Muscle of leg (tissue), 3 donors: ENCODE measurements at regions not wholly inside any gene's neighbourhood (a gene's known extent, or its start where the extent isn't known, plus 50 kb on each side); places are given as distances from the start of the nearest gene placed in this dataset.
"Not testable (repeated sequence)": the region's sequence is repeated elsewhere in the genome, so short reads cannot be mapped to it uniquely, and the experiment has no call there.

Source experiments
- DNase-seq: peaks from one replicate; pipeline ENCODE4 v3.0.0; 2013
- H3K27ac ChIP-seq: one replicate; pipeline ENCODE4 v1.5.1; 2013; ENCODE audit warnings: mild to moderate bottlenecking, low read length, control low read depth
- H3K27me3 ChIP-seq: one replicate; pipeline ENCODE4 v1.6.1; 2013; ENCODE audit warnings: low read length; ENCODE audit not compliant: control insufficient read depth, insufficient read depth
- H3K36me3 ChIP-seq: one replicate; pipeline ENCODE4 v1.6.1; 2013; ENCODE audit warnings: low read length; ENCODE audit not compliant: control insufficient read depth, insufficient read depth
- H3K4me1 ChIP-seq: one replicate; pipeline ENCODE4 v1.6.1; 2013; ENCODE audit warnings: low read length; ENCODE audit not compliant: control insufficient read depth, insufficient read depth
- H3K4me3 ChIP-seq: one replicate; pipeline ENCODE4 v1.5.1; 2013; ENCODE audit warnings: low read length, control low read depth
- H3K9me3 ChIP-seq: replicated peaks from 2 replicates; pipeline ENCODE4 v1.6.1; 2013; ENCODE audit warnings: low read depth, low read length; ENCODE audit not compliant: control insufficient read depth
- WGBS: methylation state at CpG from one replicate; pipeline ENCODE4 v1.1.5; 2013; ENCODE audit warnings: missing lambda C conversion rate; ENCODE audit not compliant: insufficient coverage; 5-methylcytosine and 5-hydroxymethylcytosine counted together

- WGBS = no CpG with 5 or more reads among the region's 4 CpGs
- H3K36me3 ChIP-seq, H3K9me3 ChIP-seq, H3K27me3 ChIP-seq, H3K27ac ChIP-seq, H3K4me1 ChIP-seq, DNase-seq, H3K4me3 ChIP-seq: not testable (repeated sequence)
These were observed 159.4 kb upstream of the RPS23 start for GRCh38 chr5:82437565-82437964.

GRCh38 chr5:82436291-82436690 lies 158.1 kb upstream of the RPS23 start:
- DNase-seq = no peak
- H3K9me3 ChIP-seq = no peaks in the 10 kb centered on the region
- no peaks in the 10 kb centered on the region for H3K36me3 ChIP-seq
- no CpG with 5 or more reads among the region's 2 CpGs for whole genome bisulfite sequencing
- H3K27ac ChIP-seq = no peak overlapping the region
- H3K4me3 ChIP-seq = no peak overlapping the region
- no peaks in the 10 kb centered on the region for H3K4me1 ChIP-seq
- H3K27me3 ChIP-seq = no peaks in the 10 kb centered on the region

DNA sequence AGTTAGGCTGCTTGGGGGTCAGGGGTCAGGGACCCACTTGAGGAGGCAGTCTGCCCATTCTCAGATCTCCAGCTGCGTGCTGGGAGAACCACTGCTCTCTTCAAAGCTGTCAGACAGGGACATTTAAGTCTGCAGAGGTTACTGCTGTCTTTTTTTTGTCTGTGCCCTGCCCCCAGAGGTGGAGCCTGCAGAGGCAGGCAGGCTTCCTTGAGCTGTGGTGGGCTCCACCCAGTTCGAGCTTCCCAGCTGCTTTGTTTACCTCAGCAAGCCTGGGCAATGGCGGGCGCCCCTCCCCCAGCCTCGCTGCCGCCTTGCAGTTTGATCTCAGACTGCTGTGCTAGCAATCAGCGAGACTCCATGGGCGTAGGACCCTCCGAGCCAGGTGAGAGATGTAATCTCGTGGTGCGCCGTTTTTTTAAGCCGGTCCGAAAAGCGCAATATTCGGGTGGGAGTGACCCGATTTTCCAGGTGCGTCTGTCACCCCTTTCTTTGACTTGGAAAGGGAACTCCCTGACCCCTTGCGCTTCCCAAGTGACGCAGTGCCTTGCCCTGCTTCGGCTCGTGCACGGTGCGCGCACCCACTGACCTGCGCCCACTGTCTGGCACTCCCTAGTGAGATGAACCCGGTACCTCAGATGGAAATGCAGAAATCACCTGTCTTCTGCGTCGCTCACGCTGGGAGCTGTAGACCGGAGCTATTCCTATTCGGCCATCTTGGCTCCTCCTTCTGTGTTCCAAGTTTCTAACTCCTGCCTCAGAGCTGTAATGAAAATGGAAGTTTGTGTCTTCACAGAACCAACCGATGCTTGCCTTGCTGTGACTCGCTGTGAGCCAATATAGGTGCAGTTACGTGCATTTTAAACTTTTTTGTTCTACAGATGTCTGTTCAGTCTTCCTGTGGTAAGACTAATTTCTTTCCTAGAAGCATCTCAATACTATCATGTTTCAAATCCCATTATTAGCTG lies 156.8 kb upstream of the RPS23 start:
- not testable (repeated sequence) for H3K36me3 ChIP-seq, H3K4me1 ChIP-seq, H3K9me3 ChIP-seq, H3K4me3 ChIP-seq, H3K27ac ChIP-seq, DNase-seq, H3K27me3 ChIP-seq
- 98% methylated on average over 10 of the region's 35 CpGs for WGBS

DNA sequence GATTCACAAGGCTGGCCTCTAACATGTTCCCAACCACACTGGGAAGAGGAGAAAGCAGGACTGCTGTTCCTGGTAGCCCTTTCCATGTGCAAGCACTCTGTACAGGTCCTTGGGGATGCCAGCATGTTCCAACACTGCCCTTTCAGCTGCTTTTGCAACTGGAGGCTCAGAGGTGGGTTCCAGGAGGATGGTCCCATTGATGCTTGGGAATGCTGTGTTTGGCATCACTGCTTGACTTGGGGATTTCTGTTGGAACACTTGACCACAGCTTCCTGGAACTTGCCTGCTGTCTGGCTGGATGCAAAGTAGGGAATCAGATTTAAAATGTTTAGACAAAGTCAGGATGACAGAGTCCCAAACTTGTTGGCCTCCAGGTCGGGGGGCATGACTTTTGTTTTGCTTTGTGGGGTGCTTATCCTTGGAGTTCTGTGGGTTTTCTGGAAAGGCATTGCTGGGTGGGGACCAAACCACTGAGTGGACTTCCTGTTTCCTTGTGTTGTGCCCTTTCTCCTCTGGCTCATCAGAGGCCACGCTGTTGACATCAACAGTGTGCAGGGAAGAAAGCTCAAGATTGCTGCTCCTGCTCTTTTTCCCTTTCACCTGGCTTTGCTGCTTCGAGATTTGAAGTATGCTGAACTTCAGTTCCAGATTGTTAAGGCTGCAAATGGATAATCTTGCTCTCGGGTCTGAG lies 148.5 kb upstream of the RPS23 start:
- no peak overlapping the region for H3K4me3 ChIP-seq
- H3K36me3 ChIP-seq = no peaks in the 10 kb centered on the region
- H3K9me3 ChIP-seq = no peaks in the 10 kb centered on the region
- WGBS = 65% methylated on average over 3 of the region's 4 CpGs
- peaks cover 16% of the 10 kb centered on the region for H3K4me1 ChIP-seq
- peak overlapping the region; percentile 31 for H3K27ac ChIP-seq
- DNase-seq = peak; percentile 43
- no peaks in the 10 kb centered on the region for H3K27me3 ChIP-seq

GRCh38 chr5:82425591-82425990 lies 147.4 kb upstream of the RPS23 start:
- H3K27me3 ChIP-seq = no peaks in the 10 kb centered on the region
- peak; percentile 74 for DNase-seq
- 17% methylated on average over 1 of the region's 3 CpGs for whole genome bisulfite sequencing
- peaks cover 16% of the 10 kb centered on the region for H3K4me1 ChIP-seq
- peak overlapping the region; percentile 35 for H3K27ac ChIP-seq
- H3K36me3 ChIP-seq = no peaks in the 10 kb centered on the region
- no peaks in the 10 kb centered on the region for H3K9me3 ChIP-seq
- no peak overlapping the region for H3K4me3 ChIP-seq

DNA sequence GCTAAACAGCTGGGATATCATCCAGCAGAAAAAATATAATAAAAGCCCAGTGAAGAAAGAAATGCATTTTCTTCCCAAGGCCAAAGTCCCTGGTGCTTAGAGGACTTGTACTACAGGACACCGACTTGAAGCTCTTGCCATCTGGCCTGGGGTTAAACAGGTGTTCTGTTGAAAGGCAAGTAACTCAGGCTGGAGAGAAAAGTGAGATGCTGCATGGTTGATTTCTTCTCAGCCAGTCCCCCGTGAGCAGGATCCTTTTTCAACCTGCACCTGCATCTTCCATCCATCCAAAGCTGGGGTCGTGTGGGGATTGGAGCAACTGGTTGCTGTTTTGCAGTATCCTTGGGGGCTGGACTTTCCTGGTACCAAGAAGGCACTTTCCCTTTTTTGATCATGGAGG lies 146.1 kb upstream of the RPS23 start:
- Histone ChIP-seq H3K4me1 (peaks cover 16% of the 10 kb centered on the region), H3K9me3 (no peaks in the 10 kb centered on the region), H3K4me3 (no peak overlapping the region), H3K36me3 (no peaks in the 10 kb centered on the region), H3K27ac (peak overlapping the region; percentile 55), H3K27me3 (no peaks in the 10 kb centered on the region)
- peak; percentile 92 for DNase-seq
- WGBS = 11% methylated on average over 1 of the region's 3 CpGs

- Histone ChIP-seq H3K9me3 (no peaks in the 10 kb centered on the region), H3K4me1 (peaks cover 16% of the 10 kb centered on the region), H3K27ac (peak overlapping the region; percentile 42), H3K4me3 (no peak overlapping the region), H3K36me3 (no peaks in the 10 kb centered on the region), H3K27me3 (no peaks in the 10 kb centered on the region)
- 53% methylated on average over 6 of the region's 6 CpGs for WGBS
- peak; percentile 91 for DNase-seq
These were observed 144.6 kb upstream of the RPS23 start for GRCh38 chr5:82422751-82423181.

GRCh38 chr5:82422001-82422740 lies 144.0 kb upstream of the RPS23 start:
- Histone ChIP-seq H3K27me3 (no peaks in the 10 kb centered on the region), H3K4me1 (peaks cover 16% of the 10 kb centered on the region), H3K36me3 (no peaks in the 10 kb centered on the region), H3K9me3 (no peaks in the 10 kb centered on the region), H3K4me3 (no peak overlapping the region), H3K27ac (peak overlapping the region; percentile 42)
- DNase-seq = no peak
- no CpG with 5 or more reads among the region's 2 CpGs for WGBS

DNA sequence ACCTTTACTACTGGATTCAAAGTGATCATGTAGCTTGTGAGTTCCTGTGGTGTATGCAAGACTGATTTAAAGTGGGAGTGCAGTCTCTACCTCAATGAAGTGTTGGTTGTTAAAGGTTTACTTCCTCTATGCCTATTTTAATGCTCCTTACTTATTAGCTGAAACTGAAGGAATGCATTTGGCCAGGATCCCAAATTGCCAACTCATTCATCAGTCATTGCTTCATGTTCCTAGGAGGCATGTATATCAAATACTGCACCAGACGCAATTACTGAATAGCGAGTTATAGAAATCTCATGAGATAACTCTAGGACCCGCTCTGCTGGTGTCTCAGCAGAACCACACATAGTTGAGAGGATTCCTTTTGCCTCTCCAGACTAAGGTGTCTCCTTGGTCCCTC lies 143.0 kb upstream of the RPS23 start:
- Histone ChIP-seq H3K27me3 (no peaks in the 10 kb centered on the region), H3K36me3 (no peaks in the 10 kb centered on the region), H3K4me3 (no peak overlapping the region), H3K9me3 (no peaks in the 10 kb centered on the region), H3K27ac (no peak overlapping the region), H3K4me1 (peaks cover 10% of the 10 kb centered on the region)
- DNase-seq = no peak
- no CpG with 5 or more reads among the region's 3 CpGs for WGBS

DNA sequence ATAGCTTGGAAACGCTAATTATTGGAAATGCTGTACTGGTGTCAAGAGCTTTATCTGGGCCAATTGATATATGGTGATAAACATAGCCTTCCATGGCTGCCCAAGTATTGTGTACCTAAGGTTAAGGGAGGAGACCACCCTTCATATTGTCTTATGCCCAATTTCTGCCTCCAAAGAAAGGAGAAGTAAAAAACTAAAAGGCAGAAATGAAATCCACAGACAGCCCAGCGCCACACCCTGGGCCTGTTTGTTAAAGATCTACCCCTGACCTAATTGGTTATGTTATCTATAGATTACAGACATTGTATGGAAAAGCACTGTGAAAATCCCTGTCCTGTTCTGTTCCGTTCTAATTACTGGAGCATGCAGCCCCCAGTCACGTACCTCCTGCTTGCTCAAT lies 142.4 kb upstream of the RPS23 start:
- not testable (repeated sequence) for H3K4me1 ChIP-seq, DNase-seq, H3K9me3 ChIP-seq, H3K27ac ChIP-seq, H3K27me3 ChIP-seq, H3K4me3 ChIP-seq, H3K36me3 ChIP-seq
- WGBS = no CpG with 5 or more reads among the region's 4 CpGs
